HepG2 (cell line): ENCODE measurements at regions not wholly inside any gene's neighbourhood (a gene's known extent, or its start where the extent isn't known, plus 50 kb on each side); places are given as distances from the start of the nearest gene placed in this dataset.

Source experiments
- ATAC-seq: fragments of 200-7000 bp; cut with Tn5 transposase; 3 replicates; pipeline ENCODE4 v1.9.1; 2020; ENCODE audit warnings: mild to moderate bottlenecking, moderate library complexity
- BruUV-seq: library from RNA; stranded (reverse); fragments of 400-500 nt; replicated peaks from 2 replicates; lab custom pipeline; 2021; lab: Mats Ljungman, UMichigan
- CTCF ChIA-PET: fragments of 300-600 bp; formaldehyde crosslinking; extraction: SDS; loops from one replicate; lab custom pipeline; 2021; ENCODE audit warnings: low total read pairs, inconsistent platforms, low intra/inter-chr PET ratio; lab: Yijun Ruan, JAX
- POLR2A ChIA-PET: fragments of 350-600 bp; sonication (Branson Sonifier 250); formaldehyde crosslinking; loops from one replicate; lab custom pipeline; 2020; ENCODE audit warnings: antibody characterized with exemption, inconsistent platforms; lab: Yijun Ruan, JAX
- DNase-seq: peaks from one replicate; pipeline ENCODE4 v3.0.0-alpha.2; 2015; ENCODE audit warnings: low spot score
- FAIRE-seq: peaks from 3 replicates; lab custom pipeline; 2011; peaks lifted over from hg19 to GRCh38; lab: Jason Lieb, UNC
- H2AFZ ChIP-seq: one replicate; pipeline ENCODE4 v1.6.1; 2011; ENCODE audit warnings: low read length, inconsistent platforms
- H3K27ac ChIP-seq: fragments of 300-600 bp; 3 replicates; pipeline ENCODE4 v1.8.0; 2011; ENCODE audit warnings: mixed run types, mild to moderate bottlenecking, mixed read lengths, low read length, inconsistent platforms; ENCODE audit not compliant: insufficient read depth; ENCODE audit errors: extremely low read length
- H3K27me3 ChIP-seq, 2 experiments: fragments of 200-600 bp in 1 of 2; 2 replicates in 1 of 2; 3 replicates in 1 of 2; pipeline versions ENCODE4 v1.6.0 to v1.8.0; 2011; ENCODE audit warnings: low read length in 2 of 2, mild to moderate bottlenecking in 2 of 2, moderate library complexity in 2 of 2, inconsistent platforms in 1 of 2; ENCODE audit not compliant: insufficient read depth in 2 of 2, control insufficient read depth in 1 of 2
- H3K36me3 ChIP-seq, 2 experiments: fragments of 200-600 bp in 1 of 2; replicated peaks in 1 of 2; 2 replicates in 1 of 2; 3 replicates in 1 of 2; pipeline versions ENCODE4 v1.5.1 to v1.8.0; 2011; ENCODE audit warnings: low read length in 2 of 2, inconsistent platforms in 1 of 2; ENCODE audit not compliant: insufficient read depth in 2 of 2, control insufficient read depth in 1 of 2
- H3K4me1 ChIP-seq: 2 replicates; pipeline ENCODE4 v1.5.1; 2012; ENCODE audit warnings: low read length, inconsistent platforms; ENCODE audit not compliant: insufficient read depth
- H3K4me2 ChIP-seq: 2 replicates; pipeline ENCODE4 v1.6.0; 2011; ENCODE audit warnings: low read depth, low read length, inconsistent platforms
- H3K4me3 ChIP-seq, 3 experiments: fragments of 200-600 bp in 1 of 3; sonication (generic), shearing (Covaris generic) in 1 of 3; replicated peaks in 1 of 3; 2 replicates each; pipeline ENCODE4 v1.5.1; 2011 to 2016; ENCODE audit warnings: low read length in 3 of 3, inconsistent platforms in 2 of 3, low read depth in 2 of 3, mild to moderate bottlenecking in 2 of 3, control low read depth in 1 of 3, mixed read lengths in 1 of 3; ENCODE audit not compliant: insufficient read depth in 1 of 3
- H3K79me2 ChIP-seq: one replicate; pipeline ENCODE4 v1.6.1; 2011; ENCODE audit warnings: low read length, inconsistent platforms; ENCODE audit not compliant: insufficient read depth
- H3K9ac ChIP-seq: 2 replicates; pipeline ENCODE4 v1.6.0; 2011; ENCODE audit warnings: mild to moderate bottlenecking, low read depth, low read length, inconsistent platforms; ENCODE audit not compliant: insufficient read depth
- H3K9me3 ChIP-seq: 2 replicates; pipeline ENCODE4 v1.5.1; 2012; ENCODE audit warnings: mild to moderate bottlenecking, low read length
- H4K20me1 ChIP-seq: 2 replicates; pipeline ENCODE4 v1.6.0; 2011; ENCODE audit warnings: inconsistent platforms, mild to moderate bottlenecking, low read length, moderate library complexity; ENCODE audit not compliant: insufficient read depth
- HDAC6 ChIP-seq: fragments of 200-600 bp; sonication (generic); IDR thresholded peaks from 2 replicates; pipeline ENCODE4 v1.7.0; 2017; ENCODE audit warnings: mild to moderate bottlenecking, antibody characterized with exemption, low read length, low read depth
- KDM5B ChIP-seq: sonication (generic); formaldehyde crosslinking; IDR thresholded peaks from 2 replicates; pipeline ENCODE4 v1.4.0; 2020; ENCODE audit warnings: missing genetic modification reagents, mild to moderate bottlenecking, borderline replicate concordance
- LRRFIP1 ChIP-seq: sonication (generic); formaldehyde crosslinking; conservative IDR thresholded peaks from 2 replicates; pipeline ENCODE4 v1.4.0; 2020; ENCODE audit warnings: missing genetic modification reagents
- NCOA2 ChIP-seq: sonication (generic); formaldehyde crosslinking; IDR thresholded peaks from 2 replicates; pipeline ENCODE4 v1.8.0; 2022; ENCODE audit warnings: inconsistent platforms
- NFKBIZ ChIP-seq: IDR thresholded peaks from 2 replicates; pipeline ENCODE4 v1.6.1; 2018; ENCODE audit warnings: missing genetic modification reagents, missing compliant biosample characterization
- POLR2A ChIP-seq, 2 experiments: IDR thresholded peaks; 2 replicates each; pipeline ENCODE4 v1.6.1; 2011; ENCODE audit warnings: low read depth in 2 of 2, low read length in 2 of 2, mild to moderate bottlenecking in 1 of 2, moderate library complexity in 1 of 2; ENCODE audit not compliant: insufficient read depth in 1 of 2
- POLR2AphosphoS2 ChIP-seq: IDR thresholded peaks from 2 replicates; pipeline ENCODE4 v1.6.1; 2011; ENCODE audit warnings: low read depth, low read length, improper control_type of control experiment
- TBX2 ChIP-seq: sonication (generic); formaldehyde crosslinking; IDR thresholded peaks from 2 replicates; pipeline ENCODE4 v1.5.0; 2020; ENCODE audit warnings: missing genetic modification reagents, mild to moderate bottlenecking, borderline replicate concordance
- ZNF143 ChIP-seq: sonication (generic); formaldehyde crosslinking; IDR thresholded peaks from 2 replicates; pipeline ENCODE4 v1.4.0; 2020; ENCODE audit warnings: missing genetic modification reagents
- ZNF263 ChIP-seq: sonication (generic); formaldehyde crosslinking; IDR thresholded peaks from 2 replicates; pipeline ENCODE4 v1.4.0; 2020; ENCODE audit warnings: missing genetic modification reagents
- ZSCAN9 ChIP-seq: IDR thresholded peaks from 2 replicates; pipeline ENCODE4 v1.6.1; 2016; ENCODE audit warnings: borderline replicate concordance
- WGBS: methylation state at CpG from one replicate; pipeline ENCODE4 v1.1.6; 2017; ENCODE audit warnings: low lambda C conversion rate; 5-methylcytosine and 5-hydroxymethylcytosine counted together
- in situ Hi-C: cut with HindIII; loops from 2 replicates; pipeline ENCODE4 v1.10.0; 2017; ENCODE audit warnings: low pct_unique_long_range_greater_than_20kb; ENCODE audit not compliant: extremely low pct_ligation_motif_present
- intact Hi-C: fragments of 100-400 bp; cut with micrococcal nuclease; formaldehyde crosslinking; loops from one replicate; pipeline ENCODE4 v1.10.0; 2022; ENCODE audit not compliant: unreplicated experiment
- TF ChIP-seq, protein P1 (sequence below): sonication (generic); formaldehyde crosslinking; conservative IDR thresholded peaks from 2 replicates; pipeline ENCODE4 v1.8.0; 2022; ENCODE audit warnings: low read depth, missing genetic modification reagents
- TF ChIP-seq, protein P2 (sequence below): sonication (generic); formaldehyde crosslinking; conservative IDR thresholded peaks from 2 replicates; pipeline ENCODE4 v1.8.0; 2022; ENCODE audit warnings: mild to moderate bottlenecking, moderate library complexity, missing genetic modification reagents

DNA sequence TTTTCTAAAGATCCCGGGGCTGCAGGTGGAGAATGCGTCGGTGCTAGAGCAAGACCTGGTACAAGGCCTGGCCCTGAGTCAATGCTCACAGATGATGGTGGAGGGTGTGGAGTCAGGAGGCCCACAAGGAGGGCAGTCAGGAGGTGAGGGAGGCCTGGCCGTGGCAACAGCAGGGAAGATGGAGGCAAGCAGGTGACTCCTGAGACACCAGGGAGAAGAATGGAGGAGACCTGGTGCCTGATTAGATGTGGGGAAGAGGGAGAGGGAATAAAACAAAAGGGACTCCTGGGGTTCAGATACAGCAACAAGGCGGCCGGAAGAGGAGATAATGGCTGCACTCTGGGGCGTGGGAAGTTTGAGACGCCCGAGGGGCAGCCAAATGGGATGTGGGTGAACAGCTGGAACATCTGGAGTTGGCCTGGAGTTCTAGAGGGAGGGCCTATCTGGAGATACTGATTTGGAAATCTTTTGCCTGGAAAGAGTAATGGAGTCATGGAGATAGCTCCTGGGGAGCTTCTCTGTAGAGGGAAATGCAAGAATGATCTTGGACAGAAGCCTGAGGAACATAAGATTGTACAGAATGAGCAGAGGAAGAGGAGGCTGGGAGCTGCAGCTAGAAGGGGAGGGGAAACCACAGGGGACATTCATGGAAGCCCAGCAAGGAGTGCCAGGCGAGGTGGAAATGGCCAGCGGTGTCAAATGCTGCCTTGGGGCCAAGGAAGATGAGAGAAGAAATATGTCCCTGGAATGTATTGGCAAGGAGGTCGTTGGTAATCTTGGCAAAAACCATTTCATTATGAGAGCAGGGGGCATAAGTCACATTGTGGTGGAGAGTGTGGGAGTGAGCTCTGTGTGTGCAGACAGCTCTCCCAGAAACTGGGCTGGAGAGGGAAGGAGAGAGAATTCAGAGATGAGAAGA is 67.5 kb upstream of the CORO2B start:
- 21% methylated on average over 12 of the region's 12 CpGs for WGBS
- no peak overlapping the region for H2AFZ ChIP-seq
- peaks cover 2 to 28% of the 10 kb centered on the region in 2 experiments; a peak in 2 of 5 replicates for H3K27me3 ChIP-seq
- intact Hi-C loops (no loop called here), in situ Hi-C loops (no loop called here)
- ChIA-PET POLR2A (no interaction called here), CTCF (no interaction called here)
- no TSS peak for BruUV-seq
- no peaks in the 10 kb centered on the region for H3K4me1 ChIP-seq
- H3K4me2 ChIP-seq, result no peak overlapping the region
- no peaks in the 10 kb centered on the region for H4K20me1 ChIP-seq
- no peaks in the 10 kb centered on the region for H3K36me3 ChIP-seq
- ATAC-seq (no peak), DNase-seq (no peak), FAIRE-seq (no peak)
- TF ChIP-seq LRRFIP1 (CRISPR knock-in tag), result no peak
- TF ChIP-seq ZNF263 (CRISPR knock-in tag), result no peak
- no peak for TF ChIP-seq HDAC6
- peaks cover 8% of the 10 kb centered on the region for H3K9me3 ChIP-seq
- H3K27ac ChIP-seq, result no peak overlapping the region
- no peaks in the 10 kb centered on the region for H3K79me2 ChIP-seq
- no peak overlapping the region for H3K4me3 ChIP-seq
- H3K9ac ChIP-seq, result no peak overlapping the region

DNA sequence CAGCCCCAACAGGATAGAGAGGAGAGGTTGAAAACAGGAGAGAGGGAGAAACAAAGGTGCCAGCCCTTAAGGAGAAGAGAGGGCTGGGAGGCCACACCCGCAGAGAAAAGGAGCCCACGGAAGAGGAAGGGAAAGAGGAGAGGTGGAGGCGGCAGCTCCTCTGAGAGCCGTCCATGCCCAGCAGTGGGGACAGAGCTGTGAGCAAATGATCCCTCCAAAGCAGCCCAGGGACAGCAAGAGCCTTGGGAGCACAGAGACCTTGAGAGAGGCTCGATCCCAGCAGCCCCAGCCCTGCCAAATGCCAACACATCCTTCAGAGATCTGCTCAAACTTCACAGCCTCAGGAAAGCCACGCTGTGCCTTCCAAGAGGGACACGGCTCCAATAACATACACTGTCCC is 66.7 kb upstream of the CORO2B start:
- no peak overlapping the region for H3K9ac ChIP-seq
- H3K79me2 ChIP-seq, result no peaks in the 10 kb centered on the region
- FAIRE-seq (no peak), DNase-seq (no peak), ATAC-seq (no peak)
- 1% methylated on average over 4 of the region's 7 CpGs for WGBS
- H3K4me1 ChIP-seq, result no peaks in the 10 kb centered on the region
- intact Hi-C loops (no loop called here), in situ Hi-C loops (no loop called here)
- no peak overlapping the region for H2AFZ ChIP-seq
- ChIA-PET CTCF (no interaction called here), POLR2A (no interaction called here)
- H3K4me3 ChIP-seq, result no peak overlapping the region
- BruUV-seq, result no TSS peak
- H3K27me3 ChIP-seq, result peaks cover 2 to 28% of the 10 kb centered on the region in 2 experiments; a peak in 2 of 5 replicates
- no peak overlapping the region for H3K27ac ChIP-seq
- TF ChIP-seq KDM5B (CRISPR knock-in tag) (no peak), POLR2A (IDR thresholded peaks at IDR 0.05; ENCODE audit: insufficient read depth in 1 of 2, low read depth in 2 of 2, low read length in 2 of 2) (no peak), POLR2AphosphoS2 (no peak), ZNF143 (CRISPR knock-in tag) (no peak), NFKBIZ (CRISPR knock-in tag) (no peak), NCOA2 (no peak), ZSCAN9 (CRISPR knock-in tag) (no peak), TBX2 (no peak)
- TF ChIP-seq, protein P1, sequence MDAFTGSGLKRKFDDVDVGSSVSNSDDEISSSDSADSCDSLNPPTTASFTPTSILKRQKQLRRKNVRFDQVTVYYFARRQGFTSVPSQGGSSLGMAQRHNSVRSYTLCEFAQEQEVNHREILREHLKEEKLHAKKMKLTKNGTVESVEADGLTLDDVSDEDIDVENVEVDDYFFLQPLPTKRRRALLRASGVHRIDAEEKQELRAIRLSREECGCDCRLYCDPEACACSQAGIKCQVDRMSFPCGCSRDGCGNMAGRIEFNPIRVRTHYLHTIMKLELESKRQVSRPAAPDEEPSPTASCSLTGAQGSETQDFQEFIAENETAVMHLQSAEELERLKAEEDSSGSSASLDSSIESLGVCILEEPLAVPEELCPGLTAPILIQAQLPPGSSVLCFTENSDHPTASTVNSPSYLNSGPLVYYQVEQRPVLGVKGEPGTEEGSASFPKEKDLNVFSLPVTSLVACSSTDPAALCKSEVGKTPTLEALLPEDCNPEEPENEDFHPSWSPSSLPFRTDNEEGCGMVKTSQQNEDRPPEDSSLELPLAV, result no peak
- TF ChIP-seq, protein P2, sequence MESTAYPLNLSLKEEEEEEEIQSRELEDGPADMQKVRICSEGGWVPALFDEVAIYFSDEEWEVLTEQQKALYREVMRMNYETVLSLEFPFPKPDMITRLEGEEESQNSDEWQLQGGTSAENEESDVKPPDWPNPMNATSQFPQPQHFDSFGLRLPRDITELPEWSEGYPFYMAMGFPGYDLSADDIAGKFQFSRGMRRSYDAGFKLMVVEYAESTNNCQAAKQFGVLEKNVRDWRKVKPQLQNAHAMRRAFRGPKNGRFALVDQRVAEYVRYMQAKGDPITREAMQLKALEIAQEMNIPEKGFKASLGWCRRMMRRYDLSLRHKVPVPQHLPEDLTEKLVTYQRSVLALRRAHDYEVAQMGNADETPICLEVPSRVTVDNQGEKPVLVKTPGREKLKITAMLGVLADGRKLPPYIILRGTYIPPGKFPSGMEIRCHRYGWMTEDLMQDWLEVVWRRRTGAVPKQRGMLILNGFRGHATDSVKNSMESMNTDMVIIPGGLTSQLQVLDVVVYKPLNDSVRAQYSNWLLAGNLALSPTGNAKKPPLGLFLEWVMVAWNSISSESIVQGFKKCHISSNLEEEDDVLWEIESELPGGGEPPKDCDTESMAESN (CRISPR knock-in tag), result no peak
- peaks cover 8% of the 10 kb centered on the region for H3K9me3 ChIP-seq
- H4K20me1 ChIP-seq, result no peaks in the 10 kb centered on the region
- no peaks in the 10 kb centered on the region for H3K36me3 ChIP-seq
- no peak overlapping the region for H3K4me2 ChIP-seq
